HG02973 (cell line): ENCODE measurements at regions not wholly inside any gene's neighbourhood (a gene's known extent, or its start where the extent isn't known, plus 50 kb on each side); places are given as distances from the start of the nearest gene placed in this dataset.
A peak's percentile ranks its signal among the peaks of the same experiment; 100 is the strongest.
"Not testable (repeated sequence)": the region's sequence is repeated elsewhere in the genome, so short reads cannot be mapped to it uniquely, and the experiment has no call there.

Source experiments
- ATAC-seq: cut with Tn5 transposase; IDR thresholded peaks from one replicate; pipeline ENCODE4 v1.9.1; 2021; ENCODE audit warnings: moderate library complexity; ENCODE audit not compliant: unreplicated experiment

GRCh38 chr7:65453341-65454030 is 79.8 kb downstream of the ZNF92 start:
- ATAC-seq, result no peak

GRCh38 chr7:65454469-65454868 is 80.8 kb downstream of the ZNF92 start:
- ATAC-seq, result no peak

- ATAC-seq, result not testable (repeated sequence)
These were observed 81.4 kb downstream of the ZNF92 start for GRCh38 chr7:65455050-65455449.

GRCh38 chr7:65457705-65458104 is 84.0 kb downstream of the ZNF92 start:
- ATAC-seq, result no peak

DNA sequence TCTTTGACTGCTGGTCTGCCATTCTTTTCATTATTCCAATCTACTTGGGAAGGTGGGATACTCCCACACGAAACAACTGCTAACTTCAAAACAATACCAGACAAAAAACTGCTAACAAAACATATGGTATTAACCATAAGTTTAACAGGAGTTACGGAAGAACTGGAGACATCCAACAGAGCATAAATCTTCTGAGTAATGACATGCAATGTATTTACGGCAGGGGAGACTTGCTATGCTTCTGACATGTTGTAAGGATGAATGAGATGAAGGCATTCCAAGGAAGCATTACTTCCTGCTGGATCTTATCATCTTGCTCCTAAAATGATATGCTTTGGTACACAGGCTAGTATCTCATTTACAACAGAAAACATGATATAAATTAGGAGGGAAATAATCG is 85.8 kb downstream of the ZNF92 start:
- no peak for ATAC-seq

GRCh38 chr7:65462148-65462716 is 88.6 kb downstream of the ZNF92 start:
- ATAC-seq, result no peak

GRCh38 chr7:65463184-65463583 is 89.5 kb downstream of the ZNF92 start:
- no peak for ATAC-seq

GRCh38 chr7:65469919-65470558 is 96.4 kb downstream of the ZNF92 start:
- not testable (repeated sequence) for ATAC-seq

DNA sequence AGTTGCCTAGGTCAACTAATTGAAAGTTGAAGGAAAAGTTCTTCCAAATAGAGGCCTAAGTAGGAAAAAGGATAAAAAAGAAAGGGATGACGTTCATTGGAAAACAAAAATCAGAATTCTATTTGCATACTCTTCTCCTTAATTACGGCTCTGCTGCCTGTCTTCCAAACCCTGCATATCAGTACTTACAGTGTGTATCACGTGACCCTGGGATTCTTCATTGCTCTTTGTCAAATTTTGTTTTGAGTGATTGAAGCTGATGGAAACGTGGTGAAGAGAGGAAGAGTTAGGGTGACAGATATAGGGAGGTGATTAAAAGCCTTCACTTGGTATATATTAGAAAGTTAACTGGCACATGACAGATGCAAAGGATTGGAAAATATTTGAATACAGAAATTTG is 97.9 kb downstream of the ZNF92 start:
- no peak for ATAC-seq

DNA sequence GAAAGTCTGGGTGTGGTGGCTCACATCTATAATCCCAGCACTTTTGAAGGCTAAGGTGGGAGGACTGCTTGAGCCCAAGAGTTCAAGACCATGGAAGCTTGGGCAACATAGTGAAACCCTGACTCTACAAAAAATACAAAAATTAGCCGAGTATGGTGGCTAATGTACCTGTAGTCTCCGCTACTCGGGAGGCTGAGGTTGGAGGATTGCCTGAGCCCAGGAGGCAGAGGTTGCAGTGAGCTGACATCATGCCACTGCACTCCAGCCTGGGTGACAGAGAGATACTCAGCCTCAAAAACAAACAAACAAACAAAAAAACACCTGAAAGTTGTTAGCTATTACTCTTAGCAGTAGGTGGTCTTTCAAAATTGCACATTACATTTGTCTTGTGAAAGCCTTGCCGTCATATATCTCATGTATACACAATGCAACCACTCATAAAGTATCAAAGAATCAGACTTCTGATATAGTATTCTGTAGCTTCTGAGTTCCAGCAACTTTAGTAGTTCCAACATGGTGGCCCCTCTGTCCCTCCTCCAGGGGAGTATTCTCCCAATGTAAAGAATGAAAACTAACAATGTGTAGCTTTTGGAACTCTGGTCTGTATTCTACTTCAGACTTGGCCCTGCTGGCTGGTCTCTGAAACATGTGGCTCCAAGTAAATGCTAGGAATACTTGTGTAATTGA is 101.5 kb downstream of the ZNF92 start:
- ATAC-seq, result peak; percentile 26

GRCh38 chr7:65475734-65476319 is 102.2 kb downstream of the ZNF92 start:
- peak; percentile 91 for ATAC-seq

GRCh38 chr7:65477326-65477725 is 103.7 kb downstream of the ZNF92 start:
- ATAC-seq, result no peak

- ATAC-seq, result no peak
These were observed 115.7 kb downstream of the ZNF92 start for GRCh38 chr7:65489260-65489767.

- not testable (repeated sequence) for ATAC-seq
These were observed 123.0 kb downstream of the ZNF92 start for GRCh38 chr7:65496697-65497096.

DNA sequence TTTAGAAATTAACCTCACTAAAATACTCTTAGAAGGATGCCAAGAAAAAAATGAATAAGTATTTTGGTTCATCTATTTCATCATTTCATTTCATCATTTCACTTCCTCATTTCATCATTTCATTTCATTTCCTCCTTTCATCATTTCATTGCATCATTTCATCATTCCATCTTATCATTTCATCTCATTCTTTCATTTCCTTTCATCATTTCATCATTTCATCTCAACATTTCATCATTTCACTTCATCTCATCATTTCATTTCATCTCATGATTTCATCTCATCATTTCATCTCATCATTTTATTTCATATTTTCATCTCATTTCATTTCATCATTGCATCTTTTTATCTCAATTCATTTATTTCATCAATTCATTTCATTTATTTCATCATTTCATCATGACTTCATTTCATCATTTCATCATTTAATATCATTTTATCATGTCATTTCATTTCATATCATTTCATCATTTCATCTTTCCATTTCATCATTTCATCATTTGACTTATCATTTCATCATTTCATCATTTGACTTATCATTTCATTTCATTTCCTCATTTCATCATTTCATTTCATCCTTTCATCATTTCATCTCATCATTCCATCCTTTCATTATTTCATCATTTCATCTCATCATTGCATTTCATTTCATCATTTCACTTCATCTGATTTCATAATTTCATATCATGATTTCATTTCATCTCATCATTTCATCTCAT is 129.9 kb downstream of the ZNF92 start:
- ATAC-seq, result no peak

- not testable (repeated sequence) for ATAC-seq
These were observed 131.1 kb downstream of the ZNF92 start for GRCh38 chr7:65504504-65505319.

- ATAC-seq, result not testable (repeated sequence)
These were observed 131.6 kb downstream of the ZNF92 start for GRCh38 chr7:65505320-65505633.

DNA sequence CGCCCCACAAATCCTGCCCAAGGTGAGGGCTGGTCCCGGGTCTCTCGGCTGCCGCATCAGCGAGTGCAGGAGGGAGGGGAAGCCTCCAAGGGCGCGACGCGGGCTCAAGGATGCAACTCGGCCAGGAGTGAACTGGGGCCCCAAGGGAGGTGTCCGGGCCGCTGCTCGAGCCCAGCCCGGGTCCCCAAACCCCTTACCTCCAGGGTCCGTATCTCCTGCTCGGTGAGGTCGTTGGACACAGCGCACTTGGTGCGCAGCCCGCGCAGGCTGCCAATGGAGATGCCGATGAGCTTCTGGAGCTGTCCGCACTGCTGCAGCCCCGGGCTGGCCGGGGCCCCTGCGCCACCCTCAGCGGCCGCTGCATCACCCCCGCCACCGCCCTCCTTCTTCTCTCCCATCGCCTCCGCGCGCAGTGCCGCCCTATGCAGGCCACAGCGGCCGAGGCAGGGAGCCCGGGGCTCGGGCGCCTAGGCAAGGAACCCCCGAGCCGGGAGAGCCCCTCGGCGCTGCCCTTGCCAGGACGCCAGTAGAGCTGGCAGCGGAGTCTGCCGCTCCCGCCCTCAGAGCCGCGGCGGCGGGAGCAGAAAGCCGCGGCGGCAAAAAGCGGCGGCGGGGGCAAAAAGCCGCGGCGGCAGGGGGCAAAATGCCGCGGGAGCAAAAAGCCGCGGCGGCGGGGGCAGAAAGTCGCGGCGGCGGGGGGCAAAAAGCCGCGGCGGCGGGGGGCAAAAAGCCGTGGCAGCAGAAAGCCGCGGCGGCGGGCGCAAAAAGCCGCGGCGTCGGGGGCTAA is 135.1 kb downstream of the ZNF92 start:
- ATAC-seq, result not testable (repeated sequence)
